22Rv1 (cell line): ENCODE measurements at regions not wholly inside any gene's neighbourhood (a gene's known extent, or its start where the extent isn't known, plus 50 kb on each side); places are given as distances from the start of the nearest gene placed in this dataset.

Source experiments
- ZFX ChIP-seq: fragments of 450-650 bp; IDR thresholded peaks from 2 replicates; pipeline ENCODE4 v1.6.1; 2017; ENCODE audit warnings: antibody characterized with exemption, borderline replicate concordance
- TF ChIP-seq, protein P1 (sequence below): fragments of 450-650 bp; IDR thresholded peaks from 2 replicates; pipeline ENCODE4 v1.5.1; 2017; ENCODE audit warnings: mild to moderate bottlenecking

DNA sequence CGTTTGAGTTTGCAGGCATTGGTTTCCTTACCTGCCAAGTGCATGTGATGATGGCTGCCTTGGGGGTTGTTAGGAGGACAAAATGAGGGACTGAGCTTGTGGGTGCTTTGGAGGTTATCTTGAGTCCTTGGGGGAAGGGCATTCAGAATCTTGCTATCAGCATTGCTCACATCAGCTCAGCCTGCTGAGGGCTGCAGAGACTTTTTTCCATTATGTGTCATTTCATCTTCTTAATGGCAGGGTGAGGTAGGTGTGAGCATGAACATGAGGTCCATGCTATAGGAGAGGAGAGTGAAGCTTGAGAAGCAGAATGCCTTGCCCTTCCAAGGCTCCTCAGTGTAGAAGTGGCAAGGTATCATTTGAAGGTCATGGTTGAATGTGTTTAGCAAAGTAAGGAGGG lies 112.3 kb downstream of the MIAT start:
- TF ChIP-seq, protein P1, sequence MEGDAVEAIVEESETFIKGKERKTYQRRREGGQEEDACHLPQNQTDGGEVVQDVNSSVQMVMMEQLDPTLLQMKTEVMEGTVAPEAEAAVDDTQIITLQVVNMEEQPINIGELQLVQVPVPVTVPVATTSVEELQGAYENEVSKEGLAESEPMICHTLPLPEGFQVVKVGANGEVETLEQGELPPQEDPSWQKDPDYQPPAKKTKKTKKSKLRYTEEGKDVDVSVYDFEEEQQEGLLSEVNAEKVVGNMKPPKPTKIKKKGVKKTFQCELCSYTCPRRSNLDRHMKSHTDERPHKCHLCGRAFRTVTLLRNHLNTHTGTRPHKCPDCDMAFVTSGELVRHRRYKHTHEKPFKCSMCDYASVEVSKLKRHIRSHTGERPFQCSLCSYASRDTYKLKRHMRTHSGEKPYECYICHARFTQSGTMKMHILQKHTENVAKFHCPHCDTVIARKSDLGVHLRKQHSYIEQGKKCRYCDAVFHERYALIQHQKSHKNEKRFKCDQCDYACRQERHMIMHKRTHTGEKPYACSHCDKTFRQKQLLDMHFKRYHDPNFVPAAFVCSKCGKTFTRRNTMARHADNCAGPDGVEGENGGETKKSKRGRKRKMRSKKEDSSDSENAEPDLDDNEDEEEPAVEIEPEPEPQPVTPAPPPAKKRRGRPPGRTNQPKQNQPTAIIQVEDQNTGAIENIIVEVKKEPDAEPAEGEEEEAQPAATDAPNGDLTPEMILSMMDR = no peak
- no peak for TF ChIP-seq ZFX
